Fibroblast of skin of left biceps (primary cell): ENCODE measurements at regions not wholly inside any gene's neighbourhood (a gene's known extent, or its start where the extent isn't known, plus 50 kb on each side); places are given as distances from the start of the nearest gene placed in this dataset.

ENCODE experiments used
- DNase-seq, 2 experiments: peaks; one replicate each; pipeline ENCODE4 v3.0.0-alpha.2; 2013; ENCODE audit warnings: low read depth in 2 of 2

DNA sequence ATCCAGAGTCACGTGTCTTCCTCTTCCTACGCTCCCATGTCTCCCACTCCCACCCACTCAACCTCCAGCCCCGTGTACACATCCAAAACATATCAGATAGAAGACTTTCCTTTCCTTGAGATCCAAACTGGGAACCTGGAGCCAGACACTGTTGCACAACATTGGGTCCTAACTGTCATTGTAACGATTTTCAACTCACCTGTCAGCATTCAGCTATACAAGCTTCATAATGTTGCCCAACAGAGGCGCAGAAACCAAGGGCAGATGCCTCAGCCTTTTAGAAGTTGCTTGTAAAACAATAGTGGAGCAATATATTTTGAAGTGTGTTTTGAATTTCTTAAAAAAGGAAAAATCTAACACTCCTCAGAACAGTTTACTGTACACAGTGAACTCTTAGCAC is 84.9 kb upstream of the GLIS3 start:
- DNase-seq: no peak

DNA sequence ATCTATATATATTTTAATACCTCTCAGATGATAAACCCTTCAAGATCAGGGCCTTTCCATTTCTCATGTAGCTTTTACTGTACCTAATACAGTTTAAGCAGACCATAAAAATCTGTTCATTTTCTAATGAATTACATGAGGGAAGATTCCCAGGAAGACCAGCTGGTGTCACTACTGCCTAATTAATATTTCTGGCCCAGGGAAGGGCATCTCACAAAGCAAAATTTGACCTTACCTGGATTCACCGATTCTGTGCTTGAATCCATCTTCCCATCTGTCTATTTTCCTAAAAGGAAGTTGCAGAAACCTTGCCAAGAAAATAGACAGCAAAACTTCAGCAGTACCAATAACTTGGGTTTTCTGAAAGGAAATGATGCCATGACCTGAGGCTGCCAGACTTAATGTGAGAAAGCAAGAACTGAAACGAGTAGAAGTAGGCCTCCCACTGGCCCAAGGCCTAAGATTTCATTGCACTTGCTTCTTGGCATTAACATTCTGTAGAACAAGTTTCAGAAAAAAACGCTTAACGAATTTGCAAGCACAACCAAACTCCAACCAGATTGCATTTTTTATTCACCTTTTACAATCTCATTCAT is 83.0 kb upstream of the GLIS3 start:
- DNase-seq: no peak

DNA sequence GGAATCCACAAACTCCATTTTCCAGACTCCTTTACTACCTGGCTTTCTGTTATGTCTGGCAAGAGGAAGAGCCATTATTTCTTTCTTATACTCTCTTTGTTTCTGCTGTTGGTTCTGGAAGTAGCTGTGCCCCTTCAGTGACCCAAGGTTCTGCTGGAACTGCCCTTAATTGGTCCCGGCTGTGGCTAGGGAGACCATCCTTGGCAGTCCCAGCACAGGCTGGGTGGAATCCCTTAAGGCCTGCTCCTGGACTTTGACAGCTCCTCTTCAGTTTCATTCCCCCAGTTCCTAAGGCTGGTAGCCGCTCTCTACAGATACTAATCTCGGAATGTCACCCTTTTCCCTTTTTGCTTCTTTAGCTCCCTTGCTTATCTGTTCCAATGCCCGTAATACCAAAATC is 81.9 kb upstream of the GLIS3 start:
- no peak for DNase-seq

DNA sequence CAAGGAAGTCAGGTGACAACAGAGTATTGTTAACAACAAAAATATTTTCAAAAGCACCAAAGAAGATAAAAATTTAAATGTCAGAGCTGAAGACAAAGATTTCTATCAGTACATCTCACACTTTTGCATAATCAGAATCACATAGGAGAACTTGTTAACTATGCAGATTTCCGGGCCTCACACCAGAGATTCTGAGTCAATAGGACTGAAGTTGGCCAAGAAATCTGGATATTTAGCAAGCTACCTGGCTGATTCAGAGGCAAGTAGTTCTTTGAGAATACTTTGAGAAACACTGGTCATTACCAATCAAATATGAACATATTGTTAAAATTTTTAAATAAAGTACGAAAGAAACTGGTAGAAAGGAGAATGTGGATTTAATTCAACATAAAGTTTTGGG is 80.5 kb upstream of the GLIS3 start:
- DNase-seq: no peak

DNA sequence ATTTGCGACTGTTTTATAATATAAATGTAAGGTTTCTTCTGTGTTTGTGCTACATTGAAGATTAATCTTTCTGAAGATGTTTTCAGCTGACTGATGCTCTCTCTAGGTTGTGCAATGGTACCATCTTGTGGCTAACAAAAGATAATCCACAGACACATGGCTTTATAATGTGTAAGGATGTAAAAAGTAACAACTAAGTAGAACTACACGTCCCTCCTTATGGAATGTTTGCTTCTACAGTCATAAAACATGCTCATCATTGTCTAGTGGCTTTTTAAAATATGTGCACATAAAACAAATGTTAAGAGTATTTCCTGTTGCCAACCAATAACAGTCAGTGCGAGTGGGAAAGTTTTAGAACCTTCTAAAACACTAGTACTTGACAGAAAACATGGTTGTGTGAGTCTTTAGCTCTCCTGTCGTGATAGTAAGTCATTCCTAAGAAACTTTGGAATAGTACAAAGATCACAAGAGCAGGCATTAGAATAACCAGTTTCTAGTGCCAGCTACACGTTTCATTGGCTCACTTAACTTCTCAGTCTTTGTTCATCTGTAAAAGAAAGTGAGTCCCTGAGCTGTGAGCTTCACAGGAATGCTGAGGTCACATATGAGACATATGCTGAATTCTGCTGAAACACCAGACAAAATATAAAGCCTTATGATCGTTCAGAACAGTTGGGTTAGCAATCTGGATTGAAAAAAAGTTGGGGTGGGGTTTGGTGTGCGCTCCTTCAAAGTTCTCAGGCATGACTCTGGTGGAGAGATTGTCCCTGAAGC is 75.7 kb upstream of the GLIS3 start:
- peak; percentile 45 to 57 for DNase-seq

DNA sequence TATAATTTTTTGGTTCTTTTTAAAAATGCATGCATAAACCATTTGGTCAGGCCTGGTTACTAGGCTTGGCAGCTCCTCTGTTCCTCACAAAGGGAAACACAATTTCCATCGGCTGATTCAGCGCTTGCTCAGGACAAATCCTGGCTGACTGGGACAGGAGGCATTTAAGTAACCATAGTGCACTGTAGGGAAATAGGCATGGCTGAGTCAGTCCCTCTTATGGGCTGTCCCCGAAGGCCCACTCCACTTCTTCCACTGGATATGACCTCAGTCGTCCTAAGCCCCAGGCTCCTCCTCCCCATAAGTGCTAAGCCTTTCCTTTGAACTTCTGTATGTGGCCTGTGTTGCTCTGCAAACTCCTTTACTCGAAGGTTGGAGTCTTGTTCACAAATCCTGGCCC is 71.2 kb upstream of the GLIS3 start:
- peak; percentile 40 to 45 for DNase-seq

- no peak for DNase-seq
Measured at GRCh38 chr9:4370501-4370900, 70.6 kb upstream of the GLIS3 start.

- DNase-seq: peak; percentile 17 to 19
Measured at GRCh38 chr9:4366591-4367330, 66.9 kb upstream of the GLIS3 start.

DNA sequence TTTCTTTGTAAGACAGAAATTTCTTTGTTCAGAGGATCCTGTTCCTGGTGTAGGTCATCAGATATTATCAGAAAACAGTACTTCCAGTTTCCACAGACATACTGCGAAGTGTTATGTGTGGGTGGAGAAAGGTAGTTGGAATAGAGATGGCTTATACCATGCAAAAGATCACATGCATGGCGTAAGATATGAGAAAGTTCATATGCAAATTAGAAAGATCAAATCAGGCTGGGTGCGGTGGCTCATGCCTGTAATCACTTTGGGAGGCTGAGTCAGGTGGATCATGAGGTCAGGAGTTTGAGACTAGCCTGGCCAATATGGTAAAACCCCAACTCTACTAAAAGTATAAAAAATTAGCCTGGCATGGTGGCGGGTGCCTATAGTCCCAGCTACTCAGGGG is 65.2 kb upstream of the GLIS3 start:
- DNase-seq: no peak

GRCh38 chr9:4362281-4362680 is 62.4 kb upstream of the GLIS3 start:
- no peak for DNase-seq

- no peak for DNase-seq
Measured at GRCh38 chr9:4359016-4359415, 59.1 kb upstream of the GLIS3 start.

DNA sequence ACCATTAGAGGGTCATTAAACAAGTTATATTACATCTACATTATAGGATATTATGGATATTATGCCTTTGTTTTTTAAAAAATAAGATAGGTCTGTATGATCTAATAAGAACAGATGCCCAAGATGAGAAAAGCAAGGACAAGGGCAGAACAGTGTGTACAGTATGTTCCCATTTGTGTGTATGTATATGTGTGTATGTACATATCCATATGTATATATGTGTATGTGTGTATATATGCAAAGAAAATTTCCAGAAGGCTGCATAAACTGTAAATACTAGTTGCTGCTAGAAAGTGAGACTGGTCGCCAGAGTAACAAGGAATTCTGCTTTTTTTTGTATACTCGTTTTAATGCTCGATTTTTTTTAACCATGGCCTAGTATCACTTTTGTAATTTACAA is 58.1 kb upstream of the GLIS3 start:
- DNase-seq: no peak

DNA sequence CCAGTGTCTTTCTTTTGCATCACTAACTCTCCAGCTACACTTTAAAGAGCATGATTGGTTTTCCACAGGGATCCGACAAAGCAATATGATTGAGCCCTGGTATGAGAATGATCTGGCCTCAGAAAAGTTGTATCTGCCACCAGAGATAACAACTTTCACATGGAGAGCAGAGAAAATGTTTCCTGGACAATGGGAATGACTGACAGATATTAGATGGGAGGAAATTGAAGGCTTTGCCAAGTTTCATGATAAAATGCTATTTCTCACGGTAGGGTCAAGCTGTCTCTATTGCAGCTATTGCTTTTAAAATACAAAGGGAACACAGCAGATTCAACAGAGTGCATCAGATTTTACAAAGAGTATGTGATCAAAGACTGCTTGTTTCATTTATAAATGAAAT is 56.4 kb upstream of the GLIS3 start:
- DNase-seq: no peak

- DNase-seq: no peak
Measured at GRCh38 chr9:4353236-4353635, 53.4 kb upstream of the GLIS3 start.

DNA sequence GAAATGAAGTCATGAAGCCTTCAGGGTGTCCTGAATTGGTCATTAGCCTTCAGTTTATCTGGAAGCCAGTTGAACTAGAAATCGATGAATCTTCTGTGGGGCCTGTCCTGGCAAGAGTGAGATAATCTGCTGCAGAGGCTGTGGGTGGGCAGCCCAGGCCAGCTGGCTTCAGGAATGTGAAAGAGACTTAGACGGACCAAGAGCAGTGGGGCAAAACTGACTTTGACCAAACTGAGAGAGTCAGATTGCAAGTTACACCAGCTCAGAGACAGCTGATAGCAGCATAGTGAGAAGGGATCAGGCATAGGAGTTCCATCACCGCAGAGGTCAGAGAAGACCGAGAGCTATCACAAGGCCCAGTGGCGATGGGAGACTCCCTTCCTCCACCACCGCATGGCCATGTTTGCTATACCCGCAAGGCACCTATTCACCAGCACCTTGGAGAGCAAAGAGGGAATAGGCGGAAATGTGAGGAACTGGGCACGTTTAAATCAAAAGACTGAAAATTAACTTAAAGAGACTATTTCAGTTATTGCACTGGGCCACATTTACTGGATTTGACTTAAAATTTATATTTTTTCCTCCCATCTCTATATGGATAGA is 50.0 kb upstream of the GLIS3 start:
- no peak for DNase-seq
